Erythroblast (primary cell): ENCODE measurements at regions not wholly inside any gene's neighbourhood (a gene's known extent, or its start where the extent isn't known, plus 50 kb on each side); places are given as distances from the start of the nearest gene placed in this dataset.

Experiments used
- GATA1 ChIP-seq: IDR thresholded peaks from 2 replicates; pipeline ENCODE4 v1.6.1; 2011; ENCODE audit warnings: low read depth, mild to moderate bottlenecking, control low read depth, low read length, moderate library complexity
- POLR2A ChIP-seq: IDR thresholded peaks from 2 replicates; pipeline ENCODE4 v1.6.1; 2011; ENCODE audit warnings: mild to moderate bottlenecking, low read length

- no peak for TF ChIP-seq POLR2A
- no peak for TF ChIP-seq GATA1
These were observed 440.0 kb downstream of the USP25 start for GRCh38 chr21:16169779-16170178.
